Activated naive CD8-positive, alpha-beta T cell treated with anti-CD3 and anti-CD28 coated beads, Interleukin-2, amount 10 ng/mL, durations not matched to agents 7 days and 5 days (primary cell): ENCODE measurements at regions not wholly inside any gene's neighbourhood (a gene's known extent, or its start where the extent isn't known, plus 50 kb on each side); places are given as distances from the start of the nearest gene placed in this dataset. TPM values are rescaled to one million over a fixed set of nuclear protein-coding genes. Genes with fewer than 3 reads are reported as not detected.
"Not testable (repeated sequence)": the region's sequence is repeated elsewhere in the genome, so short reads cannot be mapped to it uniquely, and the experiment has no call there.

Experiments
- ATAC-seq: fragments of 150-1000 bp; cut with Tn5 transposase; one replicate; pipeline ENCODE4 v1.10.0; 2021; ENCODE audit warnings: low read depth, moderate library complexity
- POLR2A ChIA-PET: fragments of 350-600 bp; sonication (Branson Sonifier 250); formaldehyde crosslinking; loops from one replicate; lab custom pipeline; 2021; ENCODE audit warnings: antibody characterized with exemption; lab: Charles Lee
- DNase-seq: peaks from one replicate; pipeline ENCODE4 v3.0.0; 2021
- H3K27ac Mint-ChIP-seq: one replicate; pipeline ENCODE4 v1.8.0; 2022; ENCODE audit warnings: mild to moderate bottlenecking, mixed read lengths
- H3K27me3 Mint-ChIP-seq: one replicate; pipeline ENCODE4 v1.8.0; 2022; ENCODE audit warnings: mild to moderate bottlenecking, moderate library complexity, mixed read lengths
- H3K36me3 Mint-ChIP-seq: one replicate; pipeline ENCODE4 v1.8.0; 2021; ENCODE audit warnings: mild to moderate bottlenecking, mixed read lengths
- H3K4me1 Mint-ChIP-seq: one replicate; pipeline ENCODE4 v1.8.0; 2021; ENCODE audit warnings: mixed read lengths
- H3K4me3 Mint-ChIP-seq: one replicate; pipeline ENCODE4 v1.8.0; 2022; ENCODE audit warnings: mild to moderate bottlenecking, moderate library complexity, mixed read lengths
- H3K9me3 Mint-ChIP-seq: one replicate; pipeline ENCODE4 v1.8.0; 2021; ENCODE audit warnings: mixed read lengths
- microRNA-seq: library from miRNA; unstranded; fragments of <30 nt; microRNA quantifications from one replicate; pipeline ENCODE4 v1.2.0, GENCODE V29; 2022

DNA sequence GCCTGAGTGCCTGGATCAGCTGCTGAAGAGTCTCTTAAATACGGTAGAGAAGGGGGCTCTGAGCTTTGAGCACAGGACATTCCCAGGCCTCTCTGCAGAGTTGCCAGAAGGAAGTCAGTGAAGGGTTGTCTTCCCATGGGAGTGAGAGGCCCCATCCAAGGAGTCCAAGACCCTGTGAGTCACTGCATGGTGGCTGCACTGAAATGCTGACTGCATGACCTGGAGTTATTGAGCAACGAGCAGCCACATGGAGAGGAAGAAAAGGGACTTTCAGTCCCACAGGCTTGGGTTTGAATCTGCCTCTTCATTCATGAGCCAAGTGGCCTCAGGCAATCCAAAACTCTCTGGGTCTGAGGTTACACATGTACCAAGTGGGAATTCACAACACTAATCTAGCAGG lies 69.6 kb upstream of the RASGRF1 start:
- no peak for DNase-seq
- H3K4me3 Mint-ChIP-seq: no peak overlapping the region
- ATAC-seq: no peak
- H3K27me3 Mint-ChIP-seq: peaks cover 7% of the 10 kb centered on the region
- H3K27ac Mint-ChIP-seq: no peak overlapping the region
- no peaks in the 10 kb centered on the region for H3K36me3 Mint-ChIP-seq
- POLR2A ChIA-PET: no interaction called here
- no peaks in the 10 kb centered on the region for H3K4me1 Mint-ChIP-seq
- no peaks in the 10 kb centered on the region for H3K9me3 Mint-ChIP-seq

DNA sequence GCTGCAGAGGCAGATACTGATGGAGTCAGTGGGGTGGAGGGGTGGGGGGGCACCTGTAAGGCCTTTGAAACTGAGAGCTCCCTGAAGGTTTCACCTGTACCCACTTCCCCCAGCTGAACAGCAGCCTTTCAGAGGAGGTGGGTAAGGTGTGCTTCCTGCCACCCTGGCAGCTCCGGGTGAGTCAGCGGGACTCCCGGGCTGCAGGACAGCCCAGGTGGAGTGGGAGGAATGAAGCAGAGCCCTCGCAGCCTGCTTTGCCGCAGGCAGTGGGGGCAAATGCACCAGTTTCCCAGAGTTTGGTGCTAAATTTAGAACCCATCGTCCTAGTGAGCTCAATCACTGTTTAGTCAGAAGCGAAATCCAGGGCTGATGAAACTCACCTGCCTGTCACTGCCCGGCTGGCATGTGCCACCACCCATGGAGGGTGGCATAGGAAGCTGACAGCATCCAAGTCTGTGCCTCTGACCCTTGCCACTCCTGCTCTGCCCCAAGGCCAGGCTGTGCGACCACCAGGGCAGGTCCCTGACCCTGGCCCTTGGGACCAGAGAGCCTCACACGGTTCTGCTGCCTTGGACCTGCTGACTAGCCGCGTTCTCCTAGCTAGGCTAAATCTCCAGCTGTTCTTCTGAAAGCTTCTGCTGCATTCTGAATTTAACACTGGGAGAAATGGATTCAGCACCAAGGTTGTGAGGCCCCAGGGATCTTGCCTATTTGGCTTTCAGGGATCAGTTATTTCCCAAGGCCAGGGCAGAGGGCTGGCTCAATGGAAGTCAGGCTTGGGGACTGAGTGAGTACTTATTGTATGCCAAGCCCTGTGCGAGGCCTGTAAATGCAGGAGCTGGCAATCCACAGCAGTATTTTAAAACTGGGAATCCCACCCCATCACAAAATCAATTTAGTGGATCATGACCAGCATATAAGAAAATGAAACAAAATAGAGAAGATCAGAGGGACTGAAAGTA lies 67.3 kb upstream of the RASGRF1 start:
- H3K27me3 Mint-ChIP-seq: peaks cover 10% of the 10 kb centered on the region
- no peak for ATAC-seq
- POLR2A ChIA-PET: no interaction called here
- no peak overlapping the region for H3K4me3 Mint-ChIP-seq
- H3K36me3 Mint-ChIP-seq: no peaks in the 10 kb centered on the region
- no peaks in the 10 kb centered on the region for H3K9me3 Mint-ChIP-seq
- H3K27ac Mint-ChIP-seq: no peak overlapping the region
- H3K4me1 Mint-ChIP-seq: no peaks in the 10 kb centered on the region
- no peak for DNase-seq

DNA sequence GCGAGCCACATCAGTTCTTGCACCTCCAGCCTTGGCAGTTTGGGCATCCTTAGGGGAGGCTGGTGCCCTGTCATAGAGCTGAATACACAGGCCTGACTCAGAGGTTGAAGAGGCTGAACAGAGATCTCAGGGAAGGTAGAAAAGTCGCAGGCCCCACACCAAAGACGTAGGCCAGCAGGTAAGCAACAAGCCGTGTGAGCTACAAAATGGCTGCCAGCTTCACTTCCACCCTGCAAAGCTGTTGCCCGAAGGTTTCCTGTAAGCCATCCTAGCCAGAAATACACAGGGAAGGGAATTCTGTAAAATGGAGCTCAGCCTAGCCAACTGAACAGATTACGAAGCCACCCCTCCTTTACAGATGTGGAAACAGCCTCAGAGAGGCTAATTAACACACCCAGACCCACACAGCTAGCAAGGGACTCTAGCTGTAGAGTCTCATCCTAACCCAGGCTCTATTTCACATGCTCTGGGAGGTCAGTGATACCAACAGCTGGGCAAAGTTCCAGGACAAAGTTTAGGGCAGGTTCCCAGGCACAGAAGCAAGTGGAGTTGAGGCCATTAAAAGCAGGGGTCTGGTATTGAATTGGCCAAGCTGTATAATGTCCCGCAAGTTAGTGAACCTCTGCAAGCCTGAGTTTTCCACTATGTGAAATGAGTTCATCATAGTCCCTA lies 66.3 kb upstream of the RASGRF1 start:
- Mint-ChIP-seq H3K4me1 (no peaks in the 10 kb centered on the region), H3K27me3 (peaks cover 7% of the 10 kb centered on the region), H3K27ac (no peak overlapping the region), H3K36me3 (no peaks in the 10 kb centered on the region), H3K9me3 (no peaks in the 10 kb centered on the region), H3K4me3 (no peak overlapping the region)
- POLR2A ChIA-PET: no interaction called here
- ATAC-seq (no peak), DNase-seq (no peak)

DNA sequence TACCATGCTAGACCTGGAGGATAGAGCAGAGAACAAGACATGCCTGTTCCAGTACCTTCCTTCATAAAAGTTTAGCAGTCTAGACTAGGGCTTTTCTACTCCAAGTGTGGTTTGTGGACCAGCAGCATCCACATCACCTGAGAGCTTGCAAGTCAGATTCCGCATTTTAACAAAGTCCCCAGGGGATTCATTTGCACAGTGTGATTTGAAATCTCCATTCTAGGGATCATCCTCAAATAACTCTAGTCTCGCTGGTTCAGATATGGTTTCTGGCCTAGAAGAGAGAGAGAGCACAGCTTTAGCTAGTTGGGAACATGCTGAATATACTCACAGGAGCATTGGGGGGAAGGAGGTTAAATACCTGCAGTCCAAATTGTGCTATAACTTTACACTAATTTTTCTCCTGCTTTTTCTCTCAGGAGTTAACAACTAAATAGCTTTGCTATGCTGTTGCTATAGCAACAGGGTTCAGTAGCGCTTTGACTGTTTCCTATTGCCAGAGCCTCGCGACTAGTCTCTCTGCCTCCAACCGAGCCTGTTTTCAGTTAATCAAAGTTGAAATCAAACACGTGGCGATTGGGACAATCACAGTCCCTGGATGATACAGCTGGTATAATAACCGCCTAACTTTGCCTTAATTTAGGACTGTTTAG lies 64.0 kb upstream of the RASGRF1 start:
- Mint-ChIP-seq H3K4me1 (no peaks in the 10 kb centered on the region), H3K36me3 (no peaks in the 10 kb centered on the region), H3K27ac (no peak overlapping the region), H3K9me3 (peaks cover 5% of the 10 kb centered on the region), H3K27me3 (peaks cover 5% of the 10 kb centered on the region), H3K4me3 (no peak overlapping the region)
- POLR2A ChIA-PET: no interaction called here
- ATAC-seq: no peak
- no peak for DNase-seq

DNA sequence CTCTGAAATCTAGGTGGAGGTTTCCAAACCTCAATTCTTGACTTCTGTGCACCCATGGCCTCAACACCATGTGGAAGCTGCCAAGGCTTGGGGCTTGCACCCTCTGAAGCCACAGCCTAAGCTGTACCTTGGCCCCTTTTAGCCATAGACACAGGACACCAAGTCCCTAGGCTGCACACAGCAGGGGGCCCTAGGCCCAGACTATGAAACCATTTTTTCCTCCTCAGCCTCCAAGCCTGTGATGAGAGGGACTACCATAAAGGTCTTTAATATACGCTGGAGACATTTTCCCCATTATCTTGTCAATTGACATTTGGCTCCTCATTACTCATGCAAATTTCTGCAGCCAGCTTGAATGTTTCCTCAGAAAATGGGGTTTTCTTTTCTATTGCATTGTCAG lies 53.7 kb upstream of the RASGRF1 start:
- H3K27me3 Mint-ChIP-seq: peaks cover 12% of the 10 kb centered on the region
- H3K4me1 Mint-ChIP-seq, ATAC-seq, POLR2A ChIA-PET, H3K36me3 Mint-ChIP-seq, H3K27ac Mint-ChIP-seq, DNase-seq, H3K4me3 Mint-ChIP-seq: not testable (repeated sequence)
- peaks cover 20% of the 10 kb centered on the region for H3K9me3 Mint-ChIP-seq

DNA sequence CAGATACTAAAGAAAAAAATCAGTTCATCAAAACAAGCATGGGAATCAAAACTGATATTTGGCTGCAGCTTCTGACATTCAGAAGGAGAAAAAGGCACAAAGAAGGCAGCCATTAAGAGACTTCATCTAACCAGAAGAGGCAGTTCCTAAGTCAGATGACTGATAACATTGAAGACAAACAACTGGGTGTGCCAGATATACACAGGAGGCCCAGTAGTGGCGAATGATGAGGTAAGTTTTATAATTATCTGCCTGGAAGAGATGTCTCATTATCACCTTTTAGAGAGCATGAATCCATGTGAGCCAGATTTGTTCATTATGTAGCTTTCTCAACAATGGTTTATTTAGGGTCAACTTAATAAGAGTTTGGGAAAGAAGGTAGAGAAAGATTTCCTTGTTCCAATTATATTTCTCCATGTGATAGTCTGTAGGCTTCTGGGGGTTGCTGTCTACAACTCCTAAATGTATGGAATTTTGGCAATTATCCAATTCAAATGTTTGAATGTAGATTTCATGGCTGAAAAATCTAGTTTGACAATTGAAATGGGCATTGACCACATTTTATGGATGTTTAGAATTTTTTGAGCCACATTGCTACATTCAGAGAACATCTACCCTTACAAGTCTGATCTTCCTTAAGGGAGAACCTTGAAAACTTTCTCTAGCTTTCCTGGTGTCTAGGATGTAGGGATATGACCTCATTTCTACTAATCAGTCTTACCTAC lies 50.4 kb upstream of the RASGRF1 start:
- Mint-ChIP-seq H3K9me3 (peaks cover 17% of the 10 kb centered on the region), H3K36me3 (no peaks in the 10 kb centered on the region), H3K4me1 (no peaks in the 10 kb centered on the region)

More for the DNA sequence above, 50.4 kb upstream of the RASGRF1 start:
- H3K27ac Mint-ChIP-seq: no peak overlapping the region
- POLR2A ChIA-PET: no interaction called here
- H3K4me3 Mint-ChIP-seq: no peak overlapping the region
- H3K27me3 Mint-ChIP-seq: peaks cover 20% of the 10 kb centered on the region
- no peak for DNase-seq
- ATAC-seq: no peak

Small RNAs in the stretch of these regions (microRNA-seq; reads per million reads assigned to microRNA genes)
- not detected for gene MIR184
